ENCODE measurements at regions not wholly inside any gene's neighbourhood (a gene's known extent, or its start where the extent isn't known, plus 50 kb on each side); places are given as distances from the start of the nearest gene placed in this dataset.

- no peak overlapping the region for H3K27ac Mint-ChIP-seq (ENCODE audit: low read depth, unreplicated experiment)
- POLR2A ChIA-PET: no interaction called here
- no peak for DNase-seq (ENCODE audit: unreplicated experiment)
- TF ChIP-seq CTCF (IDR thresholded peaks at IDR 0.05; ENCODE audit: unreplicated experiment): no peak
- no TSS peak for BruUV-seq (replicated peaks)
- CTCF ChIA-PET: no interaction called here
- no peaks in the 10 kb centered on the region for H3K4me1 Mint-ChIP-seq (ENCODE audit: insufficient read depth, unreplicated experiment)
- H3K4me3 Mint-ChIP-seq (ENCODE audit: unreplicated experiment): no peak overlapping the region
- H3K27me3 Mint-ChIP-seq (ENCODE audit: insufficient read depth, unreplicated experiment): no peaks in the 10 kb centered on the region
- H3K36me3 Mint-ChIP-seq (ENCODE audit: insufficient read depth, unreplicated experiment): no peaks in the 10 kb centered on the region
- peaks cover 43% of the 10 kb centered on the region for H3K9me3 Mint-ChIP-seq (ENCODE audit: unreplicated experiment)
- intact Hi-C loops (cut with micrococcal nuclease): no loop called here
These were observed 127.7 kb upstream of the ZNF536 start for GRCh38 chr19:30244533-30244932.

GRCh38 chr19:30245401-30246039, 126.7 kb upstream of the ZNF536 start:
- Mint-ChIP-seq H3K4me3 (ENCODE audit: unreplicated experiment) (no peak overlapping the region), H3K36me3 (ENCODE audit: insufficient read depth, unreplicated experiment) (no peaks in the 10 kb centered on the region), H3K27me3 (ENCODE audit: insufficient read depth, unreplicated experiment) (no peaks in the 10 kb centered on the region), H3K9me3 (ENCODE audit: unreplicated experiment) (peaks cover 39% of the 10 kb centered on the region), H3K4me1 (ENCODE audit: insufficient read depth, unreplicated experiment) (no peaks in the 10 kb centered on the region), H3K27ac (ENCODE audit: low read depth, unreplicated experiment) (no peak overlapping the region)
- no peak for TF ChIP-seq CTCF (IDR thresholded peaks at IDR 0.05; ENCODE audit: unreplicated experiment)
- POLR2A ChIA-PET: no interaction called here
- BruUV-seq (replicated peaks): no TSS peak
- intact Hi-C loops (cut with micrococcal nuclease): no loop called here
- DNase-seq (ENCODE audit: unreplicated experiment): no peak
- CTCF ChIA-PET: no interaction called here

GRCh38 chr19:30249911-30250310, 122.3 kb upstream of the ZNF536 start:
- Mint-ChIP-seq H3K4me3 (ENCODE audit: unreplicated experiment) (no peak overlapping the region), H3K36me3 (ENCODE audit: insufficient read depth, unreplicated experiment) (no peaks in the 10 kb centered on the region), H3K9me3 (ENCODE audit: unreplicated experiment) (peaks cover 23% of the 10 kb centered on the region), H3K4me1 (ENCODE audit: insufficient read depth, unreplicated experiment) (no peaks in the 10 kb centered on the region), H3K27me3 (ENCODE audit: insufficient read depth, unreplicated experiment) (no peaks in the 10 kb centered on the region), H3K27ac (ENCODE audit: low read depth, unreplicated experiment) (no peak overlapping the region)
- ChIA-PET CTCF (no interaction called here), POLR2A (no interaction called here)
- intact Hi-C loops (cut with micrococcal nuclease): no loop called here
- BruUV-seq (replicated peaks): no TSS peak
- TF ChIP-seq CTCF (IDR thresholded peaks at IDR 0.05; ENCODE audit: unreplicated experiment): no peak
- no peak for DNase-seq (ENCODE audit: unreplicated experiment)

- BruUV-seq (replicated peaks): no TSS peak
- no peak for TF ChIP-seq CTCF (IDR thresholded peaks at IDR 0.05; ENCODE audit: unreplicated experiment)
- ChIA-PET POLR2A (interaction anchor here (0.6 kb wide), 1 partner anchor 16 kb away, joined by 3 read pairs; no protein-coding TSS in a partner anchor), CTCF (interaction anchor here (0.7 kb wide), 1 partner anchor 357 kb away, joined by 3 read pairs; no protein-coding TSS in a partner anchor)
- H3K36me3 Mint-ChIP-seq (ENCODE audit: insufficient read depth, unreplicated experiment): no peaks in the 10 kb centered on the region
- no peaks in the 10 kb centered on the region for H3K27me3 Mint-ChIP-seq (ENCODE audit: insufficient read depth, unreplicated experiment)
- no peak overlapping the region for H3K27ac Mint-ChIP-seq (ENCODE audit: low read depth, unreplicated experiment)
- peaks cover 19% of the 10 kb centered on the region for H3K9me3 Mint-ChIP-seq (ENCODE audit: unreplicated experiment)
- no peaks in the 10 kb centered on the region for H3K4me1 Mint-ChIP-seq (ENCODE audit: insufficient read depth, unreplicated experiment)
- intact Hi-C loops (cut with micrococcal nuclease): no loop called here
- no peak overlapping the region for H3K4me3 Mint-ChIP-seq (ENCODE audit: unreplicated experiment)
- no peak for DNase-seq (ENCODE audit: unreplicated experiment)
These were observed 120.0 kb upstream of the ZNF536 start for GRCh38 chr19:30252214-30252613.
